ENCODE measurements at regions not wholly inside any gene's neighbourhood (a gene's known extent, or its start where the extent isn't known, plus 50 kb on each side); places are given as distances from the start of the nearest gene placed in this dataset.

GRCh38 chr16:16805809-16806208, 426.9 kb downstream of the NPIPA7 start (continued):
- TF ChIP-seq NFYB (CRISPR knock-in tag; conservative IDR thresholded peaks at IDR 0.05; ENCODE audit: low read depth): no peak
- no peak for TF ChIP-seq JAZF1 (CRISPR knock-in tag; IDR thresholded peaks at IDR 0.05)
- no peak for TF ChIP-seq KAT7 (CRISPR knock-in tag; IDR thresholded peaks at IDR 0.05; ENCODE audit: borderline replicate concordance)
- TF ChIP-seq HMGXB4 (CRISPR knock-in tag; IDR thresholded peaks at IDR 0.05): no peak
- no peak for TF ChIP-seq MXD4 (CRISPR knock-in tag; IDR thresholded peaks at IDR 0.05; ENCODE audit: borderline replicate concordance)
- TF ChIP-seq GABPB1 (CRISPR knock-in tag; IDR thresholded peaks at IDR 0.05): no peak
- TF ChIP-seq ZNF416 (CRISPR knock-in tag; IDR thresholded peaks at IDR 0.05): no peak
- no peak for TF ChIP-seq ZNF281 (CRISPR knock-in tag; IDR thresholded peaks at IDR 0.05)

DNA sequence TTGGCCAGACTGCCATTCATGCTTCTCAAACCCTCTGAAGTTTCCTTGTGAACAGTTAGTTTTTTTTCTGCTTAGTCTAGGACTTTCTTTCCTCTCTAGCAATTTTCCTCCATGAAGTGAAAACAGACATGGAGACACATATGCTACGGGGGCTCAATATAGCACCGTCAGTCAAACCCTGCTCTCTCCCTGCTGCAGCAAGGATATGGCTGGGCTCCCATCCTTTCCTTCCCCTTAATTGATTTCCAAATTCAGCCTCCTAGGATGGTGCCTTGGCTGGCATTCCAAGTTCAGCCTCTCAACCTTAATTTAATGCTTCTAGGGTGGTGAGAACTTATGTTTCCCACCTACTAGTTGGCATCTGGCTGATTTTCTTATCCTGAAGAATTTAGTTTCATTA, 436.7 kb downstream of the NPIPA7 start:
- H3K4me3 Mint-ChIP-seq: no peak overlapping the region
- TF ChIP-seq, protein P1, sequence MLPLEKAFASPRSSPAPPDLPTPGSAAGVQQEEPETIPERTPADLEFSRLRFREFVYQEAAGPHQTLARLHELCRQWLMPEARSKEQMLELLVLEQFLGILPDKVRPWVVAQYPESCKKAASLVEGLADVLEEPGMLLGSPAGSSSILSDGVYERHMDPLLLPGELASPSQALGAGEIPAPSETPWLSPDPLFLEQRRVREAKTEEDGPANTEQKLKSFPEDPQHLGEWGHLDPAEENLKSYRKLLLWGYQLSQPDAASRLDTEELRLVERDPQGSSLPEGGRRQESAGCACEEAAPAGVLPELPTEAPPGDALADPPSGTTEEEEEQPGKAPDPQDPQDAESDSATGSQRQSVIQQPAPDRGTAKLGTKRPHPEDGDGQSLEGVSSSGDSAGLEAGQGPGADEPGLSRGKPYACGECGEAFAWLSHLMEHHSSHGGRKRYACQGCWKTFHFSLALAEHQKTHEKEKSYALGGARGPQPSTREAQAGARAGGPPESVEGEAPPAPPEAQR (CRISPR knock-in tag; IDR thresholded peaks at IDR 0.05): no peak
- TF ChIP-seq ZNF138 (CRISPR knock-in tag; conservative IDR thresholded peaks at IDR 0.05): no peak
- TF ChIP-seq, protein P2, sequence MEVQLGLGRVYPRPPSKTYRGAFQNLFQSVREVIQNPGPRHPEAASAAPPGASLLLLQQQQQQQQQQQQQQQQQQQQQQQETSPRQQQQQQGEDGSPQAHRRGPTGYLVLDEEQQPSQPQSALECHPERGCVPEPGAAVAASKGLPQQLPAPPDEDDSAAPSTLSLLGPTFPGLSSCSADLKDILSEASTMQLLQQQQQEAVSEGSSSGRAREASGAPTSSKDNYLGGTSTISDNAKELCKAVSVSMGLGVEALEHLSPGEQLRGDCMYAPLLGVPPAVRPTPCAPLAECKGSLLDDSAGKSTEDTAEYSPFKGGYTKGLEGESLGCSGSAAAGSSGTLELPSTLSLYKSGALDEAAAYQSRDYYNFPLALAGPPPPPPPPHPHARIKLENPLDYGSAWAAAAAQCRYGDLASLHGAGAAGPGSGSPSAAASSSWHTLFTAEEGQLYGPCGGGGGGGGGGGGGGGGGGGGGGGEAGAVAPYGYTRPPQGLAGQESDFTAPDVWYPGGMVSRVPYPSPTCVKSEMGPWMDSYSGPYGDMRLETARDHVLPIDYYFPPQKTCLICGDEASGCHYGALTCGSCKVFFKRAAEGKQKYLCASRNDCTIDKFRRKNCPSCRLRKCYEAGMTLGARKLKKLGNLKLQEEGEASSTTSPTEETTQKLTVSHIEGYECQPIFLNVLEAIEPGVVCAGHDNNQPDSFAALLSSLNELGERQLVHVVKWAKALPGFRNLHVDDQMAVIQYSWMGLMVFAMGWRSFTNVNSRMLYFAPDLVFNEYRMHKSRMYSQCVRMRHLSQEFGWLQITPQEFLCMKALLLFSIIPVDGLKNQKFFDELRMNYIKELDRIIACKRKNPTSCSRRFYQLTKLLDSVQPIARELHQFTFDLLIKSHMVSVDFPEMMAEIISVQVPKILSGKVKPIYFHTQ (CRISPR knock-in tag; IDR thresholded peaks at IDR 0.05): no peak
- TF ChIP-seq, protein P3, sequence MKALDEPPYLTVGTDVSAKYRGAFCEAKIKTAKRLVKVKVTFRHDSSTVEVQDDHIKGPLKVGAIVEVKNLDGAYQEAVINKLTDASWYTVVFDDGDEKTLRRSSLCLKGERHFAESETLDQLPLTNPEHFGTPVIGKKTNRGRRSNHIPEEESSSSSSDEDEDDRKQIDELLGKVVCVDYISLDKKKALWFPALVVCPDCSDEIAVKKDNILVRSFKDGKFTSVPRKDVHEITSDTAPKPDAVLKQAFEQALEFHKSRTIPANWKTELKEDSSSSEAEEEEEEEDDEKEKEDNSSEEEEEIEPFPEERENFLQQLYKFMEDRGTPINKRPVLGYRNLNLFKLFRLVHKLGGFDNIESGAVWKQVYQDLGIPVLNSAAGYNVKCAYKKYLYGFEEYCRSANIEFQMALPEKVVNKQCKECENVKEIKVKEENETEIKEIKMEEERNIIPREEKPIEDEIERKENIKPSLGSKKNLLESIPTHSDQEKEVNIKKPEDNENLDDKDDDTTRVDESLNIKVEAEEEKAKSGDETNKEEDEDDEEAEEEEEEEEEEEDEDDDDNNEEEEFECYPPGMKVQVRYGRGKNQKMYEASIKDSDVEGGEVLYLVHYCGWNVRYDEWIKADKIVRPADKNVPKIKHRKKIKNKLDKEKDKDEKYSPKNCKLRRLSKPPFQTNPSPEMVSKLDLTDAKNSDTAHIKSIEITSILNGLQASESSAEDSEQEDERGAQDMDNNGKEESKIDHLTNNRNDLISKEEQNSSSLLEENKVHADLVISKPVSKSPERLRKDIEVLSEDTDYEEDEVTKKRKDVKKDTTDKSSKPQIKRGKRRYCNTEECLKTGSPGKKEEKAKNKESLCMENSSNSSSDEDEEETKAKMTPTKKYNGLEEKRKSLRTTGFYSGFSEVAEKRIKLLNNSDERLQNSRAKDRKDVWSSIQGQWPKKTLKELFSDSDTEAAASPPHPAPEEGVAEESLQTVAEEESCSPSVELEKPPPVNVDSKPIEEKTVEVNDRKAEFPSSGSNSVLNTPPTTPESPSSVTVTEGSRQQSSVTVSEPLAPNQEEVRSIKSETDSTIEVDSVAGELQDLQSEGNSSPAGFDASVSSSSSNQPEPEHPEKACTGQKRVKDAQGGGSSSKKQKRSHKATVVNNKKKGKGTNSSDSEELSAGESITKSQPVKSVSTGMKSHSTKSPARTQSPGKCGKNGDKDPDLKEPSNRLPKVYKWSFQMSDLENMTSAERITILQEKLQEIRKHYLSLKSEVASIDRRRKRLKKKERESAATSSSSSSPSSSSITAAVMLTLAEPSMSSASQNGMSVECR (CRISPR knock-in tag; IDR thresholded peaks at IDR 0.05; ENCODE audit: borderline replicate concordance): no peak
- TF ChIP-seq TEAD4 (CRISPR knock-in tag; IDR thresholded peaks at IDR 0.05): no peak
- no peak for TF ChIP-seq ZNF281 (CRISPR knock-in tag; IDR thresholded peaks at IDR 0.05)
- no peak for TF ChIP-seq RORB (CRISPR knock-in tag; IDR thresholded peaks at IDR 0.05)
- no peak for ATAC-seq
- H3K4me1 Mint-ChIP-seq: no peaks in the 10 kb centered on the region
- H3K27me3 Mint-ChIP-seq (ENCODE audit: low read depth): peaks cover 3% of the 10 kb centered on the region; the same call in 1 of the 2 replicates
- H3K9me3 Mint-ChIP-seq: peaks cover 18% of the 10 kb centered on the region
- no peak for DNase-seq (ENCODE audit: low spot score)
- POLR2A ChIA-PET: no interaction called here
- CTCF ChIA-PET: no interaction called here
- H3K36me3 Mint-ChIP-seq: peaks cover 2% of the 10 kb centered on the region; the same call in 1 of the 2 replicates
- no peak overlapping the region for H3K27ac Mint-ChIP-seq

Measured in WTC11 (cell line).